GM12864 (cell line): ENCODE measurements at regions not wholly inside any gene's neighbourhood (a gene's known extent, or its start where the extent isn't known, plus 50 kb on each side); places are given as distances from the start of the nearest gene placed in this dataset.

ENCODE experiments used
- DNase-seq: peaks from one replicate; pipeline ENCODE4 v3.0.0-alpha.2; 2011; ENCODE audit warnings: low read depth
- H3K4me3 ChIP-seq: 2 replicates; pipeline ENCODE4 v1.5.1; 2011; ENCODE audit warnings: mild to moderate bottlenecking, low read depth, low read length, control low read depth
- CTCF ChIP-seq: IDR thresholded peaks from 2 replicates; pipeline ENCODE4 v1.5.1; 2011; ENCODE audit warnings: low read depth, mild to moderate bottlenecking, moderate library complexity, low read length, control low read depth, inconsistent platforms; ENCODE audit errors: missing control alignments

GRCh38 chr10:31121757-31122577 is 90.3 kb upstream of the ZNF438 start:
- no peak overlapping the region for H3K4me3 ChIP-seq
- no peak for DNase-seq
- TF ChIP-seq CTCF, result no peak

DNA sequence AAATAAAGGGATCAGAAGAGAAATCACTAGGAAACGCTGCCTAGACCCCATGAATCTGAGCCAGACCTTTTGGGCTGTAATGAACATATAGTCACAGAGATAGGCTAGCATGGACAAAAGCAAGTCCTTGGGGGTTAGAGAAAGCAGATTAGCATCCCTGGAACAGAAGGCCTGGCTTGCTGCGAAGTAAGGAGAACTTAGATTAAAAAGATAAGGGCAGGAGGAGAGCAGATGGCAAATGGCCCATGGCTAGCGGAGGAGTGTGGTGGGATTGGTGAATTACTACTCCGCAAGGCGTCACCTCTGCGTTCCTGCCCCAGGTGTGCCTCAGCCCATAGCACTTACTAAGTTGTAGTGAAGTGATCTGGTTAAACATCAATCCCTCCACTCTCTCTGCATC is 92.3 kb upstream of the ZNF438 start:
- H3K4me3 ChIP-seq, result no peak overlapping the region
- TF ChIP-seq CTCF, result no peak
- no peak for DNase-seq

DNA sequence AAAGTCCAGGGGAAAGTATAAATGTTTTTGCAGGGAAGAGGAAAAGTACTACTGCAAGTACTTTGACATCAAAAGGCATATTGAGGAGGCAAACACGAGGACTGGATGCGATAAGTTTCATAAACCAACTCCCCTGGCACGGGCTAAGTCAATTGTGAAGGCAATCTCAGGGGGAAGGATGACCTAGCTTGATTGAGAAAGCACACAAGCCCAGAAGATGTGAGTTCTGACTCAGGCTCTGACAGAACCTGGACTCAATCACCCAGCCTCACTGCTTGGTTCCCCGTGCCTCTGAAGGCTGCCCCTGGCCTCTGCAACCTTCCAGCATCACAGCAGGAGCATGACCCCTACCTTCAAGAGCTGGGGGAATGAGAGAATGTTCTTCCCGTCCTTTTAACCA is 93.2 kb upstream of the ZNF438 start:
- no peak for TF ChIP-seq CTCF
- no peak overlapping the region for H3K4me3 ChIP-seq
- no peak for DNase-seq

DNA sequence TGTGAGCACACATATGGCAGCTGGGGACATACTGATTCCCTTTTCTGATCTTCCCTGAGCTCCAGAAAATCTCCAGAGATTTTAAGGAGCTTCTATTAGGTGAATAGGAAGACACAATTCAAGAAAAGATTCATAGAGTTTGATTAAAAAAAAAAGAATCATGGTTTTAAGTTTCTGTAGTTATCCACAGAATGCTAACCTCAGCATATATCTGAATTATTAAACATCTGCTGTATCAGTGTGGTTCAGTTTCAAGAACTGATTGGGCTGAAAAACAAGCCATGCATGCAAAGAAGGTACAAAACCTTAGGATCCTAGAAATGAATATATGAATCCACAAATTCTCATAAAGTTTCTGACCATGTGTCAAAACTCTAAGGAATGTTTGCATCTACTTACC is 94.1 kb upstream of the ZNF438 start:
- DNase-seq, result no peak
- no peak overlapping the region for H3K4me3 ChIP-seq
- no peak for TF ChIP-seq CTCF

DNA sequence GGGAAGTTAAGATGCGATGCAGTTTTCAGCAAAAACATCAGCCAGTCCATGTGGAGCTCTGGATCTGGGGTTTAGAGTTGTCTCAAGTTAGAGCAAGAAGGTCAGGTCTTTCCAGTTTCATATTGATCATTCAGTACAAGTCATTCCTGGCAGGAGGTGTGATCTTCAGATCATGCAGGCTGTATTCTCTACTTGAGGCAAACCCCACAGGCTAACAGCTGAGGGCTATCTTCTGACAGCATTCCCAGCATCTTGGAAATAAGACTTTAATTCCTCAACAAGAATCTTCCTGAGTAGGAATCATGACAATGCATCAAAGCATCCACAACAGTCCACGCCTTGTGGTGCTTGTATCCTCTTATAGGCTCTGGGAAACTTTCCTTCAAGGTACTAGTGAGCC is 94.9 kb upstream of the ZNF438 start:
- H3K4me3 ChIP-seq, result no peak overlapping the region
- DNase-seq, result no peak
- TF ChIP-seq CTCF, result no peak

- TF ChIP-seq CTCF, result no peak
- DNase-seq, result no peak
- H3K4me3 ChIP-seq, result no peak overlapping the region
Observed at GRCh38 chr10:31128536-31128935, 96.9 kb upstream of the ZNF438 start.

GRCh38 chr10:31129271-31129670 is 97.6 kb upstream of the ZNF438 start:
- no peak for TF ChIP-seq CTCF
- DNase-seq, result no peak
- H3K4me3 ChIP-seq, result no peak overlapping the region
